K562 (cell line): ENCODE measurements at regions not wholly inside any gene's neighbourhood (a gene's known extent, or its start where the extent isn't known, plus 50 kb on each side); places are given as distances from the start of the nearest gene placed in this dataset.
A peak's percentile ranks its signal among the peaks of the same experiment; 100 is the strongest.

Experiments
- ADNP ChIP-seq: fragments of 200-800 bp; sonication (Bioruptor generic); IDR thresholded peaks from 2 replicates; pipeline ENCODE4 v1.6.1; 2016; ENCODE audit warnings: missing genetic modification characterization, missing compliant biosample characterization
- CREB1 ChIP-seq, 2 experiments: sonication (generic) in 1 of 2; formaldehyde crosslinking in 1 of 2; IDR thresholded peaks; 2 replicates each; pipeline versions ENCODE4 v1.6.1 to v1.8.0; 2012 to 2022; ENCODE audit warnings: inconsistent platforms in 1 of 2, mild to moderate bottlenecking in 1 of 2, missing genetic modification reagents in 1 of 2, moderate library complexity in 1 of 2
- KDM5B ChIP-seq: fragments of 200-600 bp; sonication (generic); IDR thresholded peaks from 2 replicates; pipeline ENCODE4 v1.6.1; 2012; ENCODE audit warnings: low read depth, mild to moderate bottlenecking, moderate library complexity, low read length, control low read depth, inconsistent platforms; ENCODE audit not compliant: insufficient replicate concordance
- MAX ChIP-seq: sonication (generic); formaldehyde crosslinking; IDR thresholded peaks from 2 replicates; pipeline ENCODE4 v1.9.0; 2022; ENCODE audit warnings: mild to moderate bottlenecking, missing genetic modification reagents
- MYNN ChIP-seq, 2 experiments: sonication (generic); formaldehyde crosslinking in 1 of 2; IDR thresholded peaks; 2 replicates each; pipeline versions ENCODE4 v1.5.0 to v1.6.1; 2016 to 2020; ENCODE audit warnings: antibody characterized with exemption in 1 of 2, missing genetic modification reagents in 1 of 2
- NCOA4 ChIP-seq: fragments of 450-650 bp; IDR thresholded peaks from 2 replicates; pipeline ENCODE4 v1.6.1; 2018; ENCODE audit warnings: mild to moderate bottlenecking; ENCODE audit not compliant: partially characterized antibody
- POLR2G ChIP-seq: fragments of 200-400 bp; formaldehyde crosslinking; IDR thresholded peaks from 2 replicates; pipeline ENCODE4 v1.6.1; 2017; ENCODE audit warnings: low read depth, mild to moderate bottlenecking, antibody characterized with exemption, low read length, moderate library complexity
- RBM39 ChIP-seq: fragments of 200-400 bp; formaldehyde crosslinking; optimal IDR thresholded peaks from 2 replicates; pipeline ENCODE3; 2018; ENCODE audit warnings: low read depth, low read length
- SIN3B ChIP-seq: fragments of 450-650 bp; IDR thresholded peaks from 2 replicates; pipeline ENCODE4 v1.6.1; 2017; ENCODE audit warnings: low read depth, mild to moderate bottlenecking, moderate library complexity
- XRCC3 ChIP-seq: fragments of 450-650 bp; IDR thresholded peaks from 2 replicates; pipeline ENCODE4 v1.6.1; 2017; ENCODE audit warnings: mild to moderate bottlenecking, moderate library complexity
- TF ChIP-seq, protein P1 (sequence below): fragments of 250-450 bp; sonication (Bioruptor Pico); IDR thresholded peaks from 2 replicates; pipeline ENCODE4 v1.8.0; 2022; ENCODE audit warnings: moderate library complexity, mild to moderate bottlenecking, inconsistent platforms
- TF ChIP-seq, protein P2 (sequence below): sonication (generic); IDR thresholded peaks from 2 replicates; pipeline ENCODE4 v1.6.1; 2016
- TF ChIP-seq, protein P3 (sequence below): fragments of 450-650 bp; IDR thresholded peaks from 2 replicates; pipeline ENCODE4 v1.6.1; 2016; ENCODE audit warnings: mild to moderate bottlenecking, moderate library complexity

DNA sequence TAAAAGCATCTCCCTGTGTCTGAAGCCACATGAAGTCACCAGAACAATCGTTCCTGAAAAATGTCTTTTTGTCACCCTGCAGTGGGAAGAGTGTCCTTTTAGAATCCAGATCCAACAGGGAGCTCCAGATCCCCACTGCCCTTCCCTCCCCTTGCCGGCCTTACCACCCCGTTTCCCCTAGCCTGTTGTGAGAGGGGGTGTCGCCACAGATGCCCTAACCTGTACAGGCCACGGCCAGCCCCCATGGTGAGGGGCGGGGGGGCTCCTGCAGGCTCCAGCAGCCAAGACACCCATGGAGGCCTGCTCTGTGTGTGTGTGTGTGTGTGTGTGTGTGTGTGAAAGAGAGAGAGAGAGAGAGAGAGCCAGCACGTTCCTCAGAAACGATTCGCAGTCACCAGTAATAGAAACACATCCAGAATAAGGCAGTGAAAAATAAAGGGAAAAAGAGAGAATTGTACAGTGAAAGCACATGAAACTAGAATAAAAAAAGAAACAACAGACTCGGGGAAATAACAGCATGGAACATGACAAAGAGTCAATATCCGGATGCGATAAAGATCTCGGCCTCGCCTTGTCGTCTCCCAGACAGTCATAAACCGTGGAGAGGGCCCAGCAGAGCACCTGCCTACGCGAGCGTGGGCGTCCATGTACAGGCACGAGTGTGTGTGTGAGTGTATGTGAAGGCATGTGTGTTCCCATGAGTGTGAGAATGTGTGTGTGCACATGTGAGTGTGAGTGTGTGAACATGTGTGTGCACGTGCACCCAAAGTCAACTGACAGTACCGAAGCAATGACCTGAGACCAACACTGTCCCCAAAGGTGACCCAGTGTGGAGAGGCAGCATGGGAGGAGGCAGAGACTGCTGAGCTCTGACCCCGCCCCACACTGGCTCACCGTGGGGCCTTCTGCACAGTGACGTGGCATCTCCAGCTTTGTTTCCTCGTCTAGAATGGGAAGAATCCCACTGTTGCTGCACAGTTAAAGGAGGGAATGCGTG lies 303.8 kb downstream of the NPHP4 start (continued):
- TF ChIP-seq MAX (CRISPR knock-in tag): peak; percentile 39; the same call in 1 of the 2 replicates
- TF ChIP-seq SIN3B: no peak
- no peak for TF ChIP-seq KDM5B
- TF ChIP-seq, protein P1, sequence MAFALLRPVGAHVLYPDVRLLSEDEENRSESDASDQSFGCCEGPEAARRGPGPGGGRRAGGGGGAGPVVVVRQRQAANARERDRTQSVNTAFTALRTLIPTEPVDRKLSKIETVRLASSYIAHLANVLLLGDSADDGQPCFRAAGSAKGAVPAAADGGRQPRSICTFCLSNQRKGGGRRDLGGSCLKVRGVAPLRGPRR: no peak
- TF ChIP-seq RBM39: no peak
- TF ChIP-seq XRCC3: no peak
- TF ChIP-seq MYNN (IDR thresholded peaks at IDR 0.05): no peak
- TF ChIP-seq MYNN (CRISPR knock-in tag; IDR thresholded peaks at IDR 0.05): no peak
- TF ChIP-seq, protein P2, sequence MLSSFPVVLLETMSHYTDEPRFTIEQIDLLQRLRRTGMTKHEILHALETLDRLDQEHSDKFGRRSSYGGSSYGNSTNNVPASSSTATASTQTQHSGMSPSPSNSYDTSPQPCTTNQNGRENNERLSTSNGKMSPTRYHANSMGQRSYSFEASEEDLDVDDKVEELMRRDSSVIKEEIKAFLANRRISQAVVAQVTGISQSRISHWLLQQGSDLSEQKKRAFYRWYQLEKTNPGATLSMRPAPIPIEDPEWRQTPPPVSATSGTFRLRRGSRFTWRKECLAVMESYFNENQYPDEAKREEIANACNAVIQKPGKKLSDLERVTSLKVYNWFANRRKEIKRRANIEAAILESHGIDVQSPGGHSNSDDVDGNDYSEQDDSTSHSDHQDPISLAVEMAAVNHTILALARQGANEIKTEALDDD: no peak
- TF ChIP-seq ADNP (tag): no peak
- TF ChIP-seq NCOA4: no peak
- TF ChIP-seq POLR2G: no peak
- TF ChIP-seq, protein P3, sequence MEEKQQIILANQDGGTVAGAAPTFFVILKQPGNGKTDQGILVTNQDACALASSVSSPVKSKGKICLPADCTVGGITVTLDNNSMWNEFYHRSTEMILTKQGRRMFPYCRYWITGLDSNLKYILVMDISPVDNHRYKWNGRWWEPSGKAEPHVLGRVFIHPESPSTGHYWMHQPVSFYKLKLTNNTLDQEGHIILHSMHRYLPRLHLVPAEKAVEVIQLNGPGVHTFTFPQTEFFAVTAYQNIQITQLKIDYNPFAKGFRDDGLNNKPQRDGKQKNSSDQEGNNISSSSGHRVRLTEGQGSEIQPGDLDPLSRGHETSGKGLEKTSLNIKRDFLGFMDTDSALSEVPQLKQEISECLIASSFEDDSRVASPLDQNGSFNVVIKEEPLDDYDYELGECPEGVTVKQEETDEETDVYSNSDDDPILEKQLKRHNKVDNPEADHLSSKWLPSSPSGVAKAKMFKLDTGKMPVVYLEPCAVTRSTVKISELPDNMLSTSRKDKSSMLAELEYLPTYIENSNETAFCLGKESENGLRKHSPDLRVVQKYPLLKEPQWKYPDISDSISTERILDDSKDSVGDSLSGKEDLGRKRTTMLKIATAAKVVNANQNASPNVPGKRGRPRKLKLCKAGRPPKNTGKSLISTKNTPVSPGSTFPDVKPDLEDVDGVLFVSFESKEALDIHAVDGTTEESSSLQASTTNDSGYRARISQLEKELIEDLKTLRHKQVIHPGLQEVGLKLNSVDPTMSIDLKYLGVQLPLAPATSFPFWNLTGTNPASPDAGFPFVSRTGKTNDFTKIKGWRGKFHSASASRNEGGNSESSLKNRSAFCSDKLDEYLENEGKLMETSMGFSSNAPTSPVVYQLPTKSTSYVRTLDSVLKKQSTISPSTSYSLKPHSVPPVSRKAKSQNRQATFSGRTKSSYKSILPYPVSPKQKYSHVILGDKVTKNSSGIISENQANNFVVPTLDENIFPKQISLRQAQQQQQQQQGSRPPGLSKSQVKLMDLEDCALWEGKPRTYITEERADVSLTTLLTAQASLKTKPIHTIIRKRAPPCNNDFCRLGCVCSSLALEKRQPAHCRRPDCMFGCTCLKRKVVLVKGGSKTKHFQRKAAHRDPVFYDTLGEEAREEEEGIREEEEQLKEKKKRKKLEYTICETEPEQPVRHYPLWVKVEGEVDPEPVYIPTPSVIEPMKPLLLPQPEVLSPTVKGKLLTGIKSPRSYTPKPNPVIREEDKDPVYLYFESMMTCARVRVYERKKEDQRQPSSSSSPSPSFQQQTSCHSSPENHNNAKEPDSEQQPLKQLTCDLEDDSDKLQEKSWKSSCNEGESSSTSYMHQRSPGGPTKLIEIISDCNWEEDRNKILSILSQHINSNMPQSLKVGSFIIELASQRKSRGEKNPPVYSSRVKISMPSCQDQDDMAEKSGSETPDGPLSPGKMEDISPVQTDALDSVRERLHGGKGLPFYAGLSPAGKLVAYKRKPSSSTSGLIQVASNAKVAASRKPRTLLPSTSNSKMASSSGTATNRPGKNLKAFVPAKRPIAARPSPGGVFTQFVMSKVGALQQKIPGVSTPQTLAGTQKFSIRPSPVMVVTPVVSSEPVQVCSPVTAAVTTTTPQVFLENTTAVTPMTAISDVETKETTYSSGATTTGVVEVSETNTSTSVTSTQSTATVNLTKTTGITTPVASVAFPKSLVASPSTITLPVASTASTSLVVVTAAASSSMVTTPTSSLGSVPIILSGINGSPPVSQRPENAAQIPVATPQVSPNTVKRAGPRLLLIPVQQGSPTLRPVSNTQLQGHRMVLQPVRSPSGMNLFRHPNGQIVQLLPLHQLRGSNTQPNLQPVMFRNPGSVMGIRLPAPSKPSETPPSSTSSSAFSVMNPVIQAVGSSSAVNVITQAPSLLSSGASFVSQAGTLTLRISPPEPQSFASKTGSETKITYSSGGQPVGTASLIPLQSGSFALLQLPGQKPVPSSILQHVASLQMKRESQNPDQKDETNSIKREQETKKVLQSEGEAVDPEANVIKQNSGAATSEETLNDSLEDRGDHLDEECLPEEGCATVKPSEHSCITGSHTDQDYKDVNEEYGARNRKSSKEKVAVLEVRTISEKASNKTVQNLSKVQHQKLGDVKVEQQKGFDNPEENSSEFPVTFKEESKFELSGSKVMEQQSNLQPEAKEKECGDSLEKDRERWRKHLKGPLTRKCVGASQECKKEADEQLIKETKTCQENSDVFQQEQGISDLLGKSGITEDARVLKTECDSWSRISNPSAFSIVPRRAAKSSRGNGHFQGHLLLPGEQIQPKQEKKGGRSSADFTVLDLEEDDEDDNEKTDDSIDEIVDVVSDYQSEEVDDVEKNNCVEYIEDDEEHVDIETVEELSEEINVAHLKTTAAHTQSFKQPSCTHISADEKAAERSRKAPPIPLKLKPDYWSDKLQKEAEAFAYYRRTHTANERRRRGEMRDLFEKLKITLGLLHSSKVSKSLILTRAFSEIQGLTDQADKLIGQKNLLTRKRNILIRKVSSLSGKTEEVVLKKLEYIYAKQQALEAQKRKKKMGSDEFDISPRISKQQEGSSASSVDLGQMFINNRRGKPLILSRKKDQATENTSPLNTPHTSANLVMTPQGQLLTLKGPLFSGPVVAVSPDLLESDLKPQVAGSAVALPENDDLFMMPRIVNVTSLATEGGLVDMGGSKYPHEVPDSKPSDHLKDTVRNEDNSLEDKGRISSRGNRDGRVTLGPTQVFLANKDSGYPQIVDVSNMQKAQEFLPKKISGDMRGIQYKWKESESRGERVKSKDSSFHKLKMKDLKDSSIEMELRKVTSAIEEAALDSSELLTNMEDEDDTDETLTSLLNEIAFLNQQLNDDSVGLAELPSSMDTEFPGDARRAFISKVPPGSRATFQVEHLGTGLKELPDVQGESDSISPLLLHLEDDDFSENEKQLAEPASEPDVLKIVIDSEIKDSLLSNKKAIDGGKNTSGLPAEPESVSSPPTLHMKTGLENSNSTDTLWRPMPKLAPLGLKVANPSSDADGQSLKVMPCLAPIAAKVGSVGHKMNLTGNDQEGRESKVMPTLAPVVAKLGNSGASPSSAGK: peak; percentile 83
- TF ChIP-seq CREB1 (IDR thresholded peaks at IDR 0.05): no peak
- no peak for TF ChIP-seq CREB1 (CRISPR knock-in tag; IDR thresholded peaks at IDR 0.05)
